ENCODE measurements at regions not wholly inside any gene's neighbourhood (a gene's known extent, or its start where the extent isn't known, plus 50 kb on each side); places are given as distances from the start of the nearest gene placed in this dataset.
"Not testable (repeated sequence)": the region's sequence is repeated elsewhere in the genome, so short reads cannot be mapped to it uniquely, and the experiment has no call there.

DNA sequence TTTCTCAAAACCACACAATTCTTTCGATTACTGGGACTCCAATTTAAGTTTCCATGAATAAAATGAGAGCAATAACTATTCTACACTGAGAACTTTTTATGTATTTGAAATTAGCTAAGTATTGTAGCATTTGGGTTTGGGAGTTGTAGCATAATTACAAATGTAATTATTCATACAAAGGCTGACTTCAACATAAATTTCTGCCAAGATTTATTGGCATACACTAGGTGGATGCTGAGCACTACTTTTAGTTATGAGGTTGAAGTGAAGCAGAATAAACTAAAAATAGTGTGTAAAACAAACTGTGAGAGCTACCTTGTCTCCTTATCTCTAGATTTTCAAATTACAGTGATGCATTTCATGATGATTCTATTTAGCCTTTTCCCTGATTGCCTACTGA lies 516.1 kb downstream of the ZNF385D start:
- H3K27ac ChIP-seq, result no peak overlapping the region
- CTCF ChIA-PET, result no interaction called here
- POLR2A ChIA-PET (ENCODE audit: low non-redundant PET), result no interaction called here
- TF ChIP-seq, protein P1, sequence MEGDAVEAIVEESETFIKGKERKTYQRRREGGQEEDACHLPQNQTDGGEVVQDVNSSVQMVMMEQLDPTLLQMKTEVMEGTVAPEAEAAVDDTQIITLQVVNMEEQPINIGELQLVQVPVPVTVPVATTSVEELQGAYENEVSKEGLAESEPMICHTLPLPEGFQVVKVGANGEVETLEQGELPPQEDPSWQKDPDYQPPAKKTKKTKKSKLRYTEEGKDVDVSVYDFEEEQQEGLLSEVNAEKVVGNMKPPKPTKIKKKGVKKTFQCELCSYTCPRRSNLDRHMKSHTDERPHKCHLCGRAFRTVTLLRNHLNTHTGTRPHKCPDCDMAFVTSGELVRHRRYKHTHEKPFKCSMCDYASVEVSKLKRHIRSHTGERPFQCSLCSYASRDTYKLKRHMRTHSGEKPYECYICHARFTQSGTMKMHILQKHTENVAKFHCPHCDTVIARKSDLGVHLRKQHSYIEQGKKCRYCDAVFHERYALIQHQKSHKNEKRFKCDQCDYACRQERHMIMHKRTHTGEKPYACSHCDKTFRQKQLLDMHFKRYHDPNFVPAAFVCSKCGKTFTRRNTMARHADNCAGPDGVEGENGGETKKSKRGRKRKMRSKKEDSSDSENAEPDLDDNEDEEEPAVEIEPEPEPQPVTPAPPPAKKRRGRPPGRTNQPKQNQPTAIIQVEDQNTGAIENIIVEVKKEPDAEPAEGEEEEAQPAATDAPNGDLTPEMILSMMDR (conservative IDR thresholded peaks at IDR 0.05; ENCODE audit: low read depth), result no peak
- DNase-seq (ENCODE audit: low spot score), result no peak

- no peak overlapping the region for H3K27ac ChIP-seq
- POLR2A ChIA-PET (ENCODE audit: low non-redundant PET), result no interaction called here
- no peak for DNase-seq (ENCODE audit: low spot score)
- CTCF ChIA-PET, result no interaction called here
- TF ChIP-seq, protein P1 (conservative IDR thresholded peaks at IDR 0.05; ENCODE audit: low read depth), result no peak
Measured at GRCh38 chr3:21229426-21230135, 521.4 kb downstream of the ZNF385D start.

GRCh38 chr3:21226086-21226485 lies 524.9 kb downstream of the ZNF385D start:
- CTCF ChIA-PET, result no interaction called here
- TF ChIP-seq, protein P1 (conservative IDR thresholded peaks at IDR 0.05; ENCODE audit: low read depth), result no peak
- POLR2A ChIA-PET (ENCODE audit: low non-redundant PET), result no interaction called here
- no peak overlapping the region for H3K27ac ChIP-seq
- DNase-seq (ENCODE audit: low spot score), result no peak

GRCh38 chr3:21220944-21221343 lies 530.1 kb downstream of the ZNF385D start:
- no peak for DNase-seq (ENCODE audit: low spot score)
- no peak overlapping the region for H3K27ac ChIP-seq
- CTCF ChIA-PET, result no interaction called here
- POLR2A ChIA-PET (ENCODE audit: low non-redundant PET), result no interaction called here
- TF ChIP-seq, protein P1 (conservative IDR thresholded peaks at IDR 0.05; ENCODE audit: low read depth), result no peak

GRCh38 chr3:21216598-21216997 lies 534.4 kb downstream of the ZNF385D start:
- TF ChIP-seq, protein P1 (conservative IDR thresholded peaks at IDR 0.05; ENCODE audit: low read depth), result no peak
- ChIA-PET POLR2A (ENCODE audit: low non-redundant PET) (no interaction called here), CTCF (interaction anchor here (0.6 to 0.7 kb wide), 2 partner anchors 199 to 420 kb away, joined by 3 to 4 read pairs; no protein-coding TSS in a partner anchor)
- no peak for DNase-seq (ENCODE audit: low spot score)
- no peak overlapping the region for H3K27ac ChIP-seq

GRCh38 chr3:21204122-21204521 lies 546.9 kb downstream of the ZNF385D start:
- DNase-seq (ENCODE audit: low spot score); H3K27ac ChIP-seq; POLR2A ChIA-PET (ENCODE audit: low non-redundant PET); CTCF ChIA-PET: not testable (repeated sequence)

GRCh38 chr3:21195203-21195602 lies 555.8 kb downstream of the ZNF385D start:
- no peak overlapping the region for H3K27ac ChIP-seq
- ChIA-PET CTCF (no interaction called here), POLR2A (ENCODE audit: low non-redundant PET) (no interaction called here)
- no peak for DNase-seq (ENCODE audit: low spot score)
- TF ChIP-seq, protein P1 (conservative IDR thresholded peaks at IDR 0.05; ENCODE audit: low read depth), result no peak

GRCh38 chr3:21194036-21194435 lies 557.0 kb downstream of the ZNF385D start:
- POLR2A ChIA-PET (ENCODE audit: low non-redundant PET); H3K27ac ChIP-seq; DNase-seq (ENCODE audit: low spot score); CTCF ChIA-PET: not testable (repeated sequence)
